Fibroblast of lung (primary cell): ENCODE measurements at regions not wholly inside any gene's neighbourhood (a gene's known extent, or its start where the extent isn't known, plus 50 kb on each side); places are given as distances from the start of the nearest gene placed in this dataset.

Source experiments
- DNase-seq, 2 donors: peaks; one replicate each; pipeline versions ENCODE4 v3.0.0 to v3.0.0-alpha.2; 2010; ENCODE audit warnings: low read depth in 2 of 2
- H2AFZ ChIP-seq: 2 replicates; pipeline ENCODE4 v1.5.1; 2012; ENCODE audit warnings: low read length, control low read depth, inconsistent platforms
- H3K27ac ChIP-seq: 2 replicates; pipeline ENCODE4 v1.5.1; 2011; ENCODE audit warnings: low read length, control low read depth; ENCODE audit not compliant: insufficient read depth
- H3K27me3 ChIP-seq: 2 replicates; pipeline ENCODE4 v1.5.1; 2011; ENCODE audit warnings: mild to moderate bottlenecking, low read length; ENCODE audit not compliant: control insufficient read depth, insufficient read depth
- H3K36me3 ChIP-seq: 2 replicates; pipeline ENCODE4 v1.5.1; 2011; ENCODE audit warnings: low read length; ENCODE audit not compliant: control insufficient read depth, insufficient read depth
- H3K4me1 ChIP-seq: 2 replicates; pipeline ENCODE4 v1.5.1; 2011; ENCODE audit warnings: low read length; ENCODE audit not compliant: control insufficient read depth, insufficient read depth; ENCODE audit errors: extremely low read depth
- H3K4me2 ChIP-seq: 2 replicates; pipeline ENCODE4 v1.5.1; 2011; ENCODE audit warnings: low read length, control low read depth; ENCODE audit not compliant: insufficient read depth; ENCODE audit errors: extremely low read depth
- H3K4me3 ChIP-seq, 4 experiments: fragments of 200-600 bp in 1 of 4; sonication (generic) in 1 of 4; replicated peaks in 1 of 4; 2 replicates each; pipeline ENCODE4 v1.5.1; 2011 to 2016; ENCODE audit warnings: low read length in 4 of 4, low read depth in 3 of 4, mild to moderate bottlenecking in 3 of 4, control low read depth in 2 of 4, inconsistent platforms in 1 of 4, mixed read lengths in 1 of 4; ENCODE audit not compliant: insufficient read depth in 1 of 4; ENCODE audit errors: control extremely low read depth in 1 of 4
- H3K79me2 ChIP-seq: 2 replicates; pipeline ENCODE4 v1.5.1; 2012; ENCODE audit warnings: mild to moderate bottlenecking, low read length, inconsistent platforms; ENCODE audit not compliant: control insufficient read depth, insufficient read depth
- H3K9ac ChIP-seq: 2 replicates; pipeline ENCODE4 v1.5.1; 2011; ENCODE audit warnings: mild to moderate bottlenecking, low read length, control low read depth; ENCODE audit not compliant: insufficient read depth
- H3K9me3 ChIP-seq: 2 replicates; pipeline ENCODE4 v1.5.1; 2012; ENCODE audit warnings: low read depth, low read length; ENCODE audit not compliant: control insufficient read depth, insufficient read depth
- H4K20me1 ChIP-seq: 2 replicates; pipeline ENCODE4 v1.5.1; 2011; ENCODE audit warnings: low read length; ENCODE audit not compliant: control insufficient read depth, insufficient read depth; ENCODE audit errors: extremely low read depth
- CTCF ChIP-seq, 2 donors: IDR thresholded peaks in 1 of 2; conservative IDR thresholded peaks in 1 of 2; 1 replicate in 1 of 2; 2 replicates in 1 of 2; pipeline ENCODE4 v1.5.1; 2011 to 2012; ENCODE audit warnings: low read length in 2 of 2, control low read depth in 1 of 2, inconsistent platforms in 1 of 2, low read depth in 1 of 2, mild to moderate bottlenecking in 1 of 2
- EZH2 ChIP-seq: IDR thresholded peaks from 2 replicates; pipeline ENCODE4 v1.5.1; 2012; ENCODE audit warnings: low read length, control low read depth, mild to moderate bottlenecking; ENCODE audit errors: missing control alignments

GRCh38 chr13:81458170-81458569, 1117.2 kb upstream of the SPRY2 start:
- Histone ChIP-seq H4K20me1 (no peaks in the 10 kb centered on the region), H3K9me3 (no peaks in the 10 kb centered on the region), H3K4me3 (no peak overlapping the region), H3K27ac (no peak overlapping the region), H3K79me2 (no peaks in the 10 kb centered on the region), H3K4me1 (no peaks in the 10 kb centered on the region), H2AFZ (no peak overlapping the region), H3K36me3 (no peaks in the 10 kb centered on the region), H3K27me3 (no peaks in the 10 kb centered on the region), H3K9ac (no peak overlapping the region), H3K4me2 (no peak overlapping the region)
- TF ChIP-seq CTCF (conservative IDR thresholded peaks at IDR 0.05 in 1 of 2, IDR thresholded peaks at IDR 0.05 in 1 of 2; ENCODE audit: low read depth in 1 of 2, low read length in 2 of 2) (no peak), EZH2 (no peak)
- DNase-seq, result no peak

DNA sequence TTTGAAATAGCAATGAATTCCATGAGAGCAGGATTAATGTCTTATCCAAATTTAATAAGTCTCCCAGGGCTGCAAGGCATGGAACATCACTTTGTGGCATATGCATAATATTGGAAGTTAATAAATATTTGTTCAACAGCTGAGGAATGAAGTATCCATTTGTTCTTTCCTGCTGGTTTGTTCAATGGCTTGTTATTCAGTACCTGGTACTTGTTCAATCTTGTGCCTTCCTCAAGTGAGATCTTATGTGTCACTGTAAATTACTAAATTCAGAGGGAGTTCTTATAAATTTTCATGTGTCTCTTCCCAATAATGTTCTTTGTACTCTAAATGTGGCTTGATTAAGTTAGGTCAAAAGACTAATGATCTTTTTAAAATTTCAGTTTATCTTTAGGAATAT, 1105.5 kb upstream of the SPRY2 start:
- no peak overlapping the region for H3K4me2 ChIP-seq
- no peaks in the 10 kb centered on the region for H3K36me3 ChIP-seq
- no peaks in the 10 kb centered on the region for H3K27me3 ChIP-seq
- no peak overlapping the region for H2AFZ ChIP-seq
- no peaks in the 10 kb centered on the region for H4K20me1 ChIP-seq
- H3K4me1 ChIP-seq, result no peaks in the 10 kb centered on the region
- H3K27ac ChIP-seq, result no peak overlapping the region
- no peak overlapping the region for H3K9ac ChIP-seq
- no peak for TF ChIP-seq CTCF (conservative IDR thresholded peaks at IDR 0.05 in 1 of 2, IDR thresholded peaks at IDR 0.05 in 1 of 2; ENCODE audit: low read depth in 1 of 2, low read length in 2 of 2)
- TF ChIP-seq EZH2, result no peak
- DNase-seq, result no peak
- no peaks in the 10 kb centered on the region for H3K79me2 ChIP-seq
- H3K4me3 ChIP-seq, result no peak overlapping the region
- no peaks in the 10 kb centered on the region for H3K9me3 ChIP-seq

GRCh38 chr13:81442904-81443303, 1102.0 kb upstream of the SPRY2 start:
- Histone ChIP-seq H3K9me3 (no peaks in the 10 kb centered on the region), H3K4me3 (no peak overlapping the region), H3K27me3 (no peaks in the 10 kb centered on the region), H3K79me2 (no peaks in the 10 kb centered on the region), H3K27ac (no peak overlapping the region), H3K4me1 (no peaks in the 10 kb centered on the region), H3K4me2 (no peak overlapping the region), H3K36me3 (no peaks in the 10 kb centered on the region), H3K9ac (no peak overlapping the region), H4K20me1 (no peaks in the 10 kb centered on the region), H2AFZ (no peak overlapping the region)
- no peak for TF ChIP-seq EZH2
- TF ChIP-seq CTCF (conservative IDR thresholded peaks at IDR 0.05 in 1 of 2, IDR thresholded peaks at IDR 0.05 in 1 of 2; ENCODE audit: low read depth in 1 of 2, low read length in 2 of 2), result no peak
- DNase-seq, result no peak
